ENCODE measurements at regions not wholly inside any gene's neighbourhood (a gene's known extent, or its start where the extent isn't known, plus 50 kb on each side); places are given as distances from the start of the nearest gene placed in this dataset.

DNA sequence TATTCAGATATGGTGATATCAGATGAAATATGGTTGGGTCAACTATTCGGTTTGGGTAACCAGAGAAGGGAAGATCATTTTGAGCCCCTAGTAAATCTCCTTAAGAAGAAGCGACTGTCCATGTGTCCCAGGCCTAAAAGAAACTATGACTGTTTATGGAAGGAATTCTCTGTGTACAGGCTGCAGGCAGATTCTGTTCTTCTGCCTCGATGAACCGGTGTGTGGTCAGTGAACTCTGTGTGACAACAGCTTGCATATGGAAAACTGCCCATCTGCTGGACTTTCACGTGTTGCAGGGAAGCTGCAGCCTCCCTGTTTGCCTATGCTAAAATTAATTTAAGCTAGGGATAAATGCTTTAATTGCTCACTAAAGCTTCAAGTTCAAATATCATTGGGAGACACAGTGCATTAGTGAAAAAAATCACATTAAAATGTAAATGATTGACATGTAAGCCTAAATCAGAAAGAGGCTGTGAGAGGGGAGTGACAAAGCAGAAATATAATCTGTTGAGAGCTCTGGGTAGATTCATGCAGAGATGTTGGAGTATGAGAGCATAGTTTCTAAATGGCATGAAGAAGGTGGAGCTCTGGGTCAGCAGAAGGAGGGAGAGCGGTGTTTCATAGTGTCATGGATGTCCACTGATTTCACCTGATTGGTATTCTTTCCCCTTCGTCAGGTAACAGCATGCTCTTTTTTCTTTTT is 65.4 kb upstream of the PFN2 start:
- Histone ChIP-seq H2AFZ (ENCODE audit: low read length) (no peak overlapping the region), H3K36me3 (ENCODE audit: low read depth, low read length) (no peaks in the 10 kb centered on the region), H3K27ac (ENCODE audit: low read length) (no peak overlapping the region), H3F3A (ENCODE audit: low read length, unreplicated experiment) (no peaks in the 10 kb centered on the region), H3K4me1 (ENCODE audit: insufficient read depth, low read length) (no peaks in the 10 kb centered on the region), H3K79me2 (ENCODE audit: low read length) (no peaks in the 10 kb centered on the region), H3K9ac (ENCODE audit: low read length) (no peak overlapping the region), H3K9me3 (ENCODE audit: low read length) (no peaks in the 10 kb centered on the region), H3K27me3 (ENCODE audit: low read length) (no peaks in the 10 kb centered on the region), H3K4me3 (ENCODE audit: low read length) (no peak overlapping the region), H3K9me2 (replicated peaks; ENCODE audit: low read length) (no peaks in the 10 kb centered on the region), H3K4me2 (ENCODE audit: low read length) (no peak overlapping the region), H4K20me1 (ENCODE audit: low read length) (no peaks in the 10 kb centered on the region)
- intact Hi-C loops (cut with micrococcal nuclease): no loop called here
- CTCF ChIA-PET: no interaction called here
- ATAC-seq (no peak), DNase-seq (no peak)
- POLR2A ChIA-PET (ENCODE audit: unreplicated experiment): no interaction called here
- TF ChIP-seq EZH2 (IDR thresholded peaks at IDR 0.05; ENCODE audit: low read length, unreplicated experiment) (no peak), EZH2phosphoT487 (IDR thresholded peaks at IDR 0.05; ENCODE audit: borderline replicate concordance, low read length) (no peak)
- TF ChIP-seq, protein P1, sequence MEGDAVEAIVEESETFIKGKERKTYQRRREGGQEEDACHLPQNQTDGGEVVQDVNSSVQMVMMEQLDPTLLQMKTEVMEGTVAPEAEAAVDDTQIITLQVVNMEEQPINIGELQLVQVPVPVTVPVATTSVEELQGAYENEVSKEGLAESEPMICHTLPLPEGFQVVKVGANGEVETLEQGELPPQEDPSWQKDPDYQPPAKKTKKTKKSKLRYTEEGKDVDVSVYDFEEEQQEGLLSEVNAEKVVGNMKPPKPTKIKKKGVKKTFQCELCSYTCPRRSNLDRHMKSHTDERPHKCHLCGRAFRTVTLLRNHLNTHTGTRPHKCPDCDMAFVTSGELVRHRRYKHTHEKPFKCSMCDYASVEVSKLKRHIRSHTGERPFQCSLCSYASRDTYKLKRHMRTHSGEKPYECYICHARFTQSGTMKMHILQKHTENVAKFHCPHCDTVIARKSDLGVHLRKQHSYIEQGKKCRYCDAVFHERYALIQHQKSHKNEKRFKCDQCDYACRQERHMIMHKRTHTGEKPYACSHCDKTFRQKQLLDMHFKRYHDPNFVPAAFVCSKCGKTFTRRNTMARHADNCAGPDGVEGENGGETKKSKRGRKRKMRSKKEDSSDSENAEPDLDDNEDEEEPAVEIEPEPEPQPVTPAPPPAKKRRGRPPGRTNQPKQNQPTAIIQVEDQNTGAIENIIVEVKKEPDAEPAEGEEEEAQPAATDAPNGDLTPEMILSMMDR (conservative IDR thresholded peaks at IDR 0.05; ENCODE audit: low read depth, low read length): no peak
- BruUV-seq (replicated peaks): no TSS peak

DNA sequence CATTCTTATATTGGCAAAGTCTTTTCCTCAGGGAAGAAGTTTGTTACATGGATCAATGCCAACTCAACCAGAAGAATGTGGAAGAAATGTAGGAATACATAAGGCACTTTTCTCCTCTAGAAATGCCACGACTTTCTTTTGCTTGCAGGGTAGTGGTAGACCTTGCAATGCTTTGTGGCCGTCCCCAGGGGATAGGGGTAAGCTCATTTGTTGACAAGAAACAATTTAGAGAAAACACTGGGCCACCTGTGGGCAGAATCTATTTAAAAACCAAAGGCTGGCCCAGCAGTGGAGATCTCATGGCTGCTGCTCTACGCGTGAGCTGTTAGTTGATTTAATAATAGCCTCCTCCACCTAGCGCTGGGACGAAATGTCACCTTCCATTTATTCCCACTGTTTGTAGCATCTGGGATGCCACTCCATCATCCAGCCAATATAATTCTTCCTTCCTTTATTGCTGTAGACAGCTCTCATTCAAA is 64.6 kb upstream of the PFN2 start:
- no TSS peak for BruUV-seq (replicated peaks)
- POLR2A ChIA-PET (ENCODE audit: unreplicated experiment): no interaction called here
- TF ChIP-seq EZH2 (IDR thresholded peaks at IDR 0.05; ENCODE audit: low read length, unreplicated experiment): no peak
- no peak for TF ChIP-seq EZH2phosphoT487 (IDR thresholded peaks at IDR 0.05; ENCODE audit: borderline replicate concordance, low read length)
- TF ChIP-seq, protein P1 (conservative IDR thresholded peaks at IDR 0.05; ENCODE audit: low read depth, low read length): no peak

DNA sequence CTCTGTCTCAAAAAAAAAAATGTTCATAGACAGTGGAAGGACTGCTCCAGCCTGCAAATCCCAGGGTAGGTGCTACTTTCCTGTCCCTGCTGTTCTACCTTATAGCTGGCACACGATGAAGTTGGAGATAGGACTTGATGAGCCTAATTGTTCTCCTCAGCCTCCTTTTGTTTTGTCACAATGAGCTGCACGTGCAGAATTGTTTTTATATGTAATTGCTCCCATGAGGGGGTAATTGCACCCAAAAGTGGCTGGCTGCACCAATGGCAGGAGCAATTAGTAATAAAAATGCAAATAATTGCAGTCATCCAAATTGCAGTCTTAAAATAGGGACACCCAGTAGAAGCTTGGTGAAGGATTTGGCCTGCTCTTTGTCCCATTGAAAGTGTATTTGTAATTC is 63.0 kb upstream of the PFN2 start:
- Histone ChIP-seq H3K9me3 (ENCODE audit: low read length) (no peaks in the 10 kb centered on the region), H3K27me3 (ENCODE audit: low read length) (no peaks in the 10 kb centered on the region), H3K36me3 (ENCODE audit: low read depth, low read length) (no peaks in the 10 kb centered on the region), H3K4me3 (ENCODE audit: low read length) (no peak overlapping the region), H3K4me1 (ENCODE audit: insufficient read depth, low read length) (no peaks in the 10 kb centered on the region), H3K27ac (ENCODE audit: low read length) (no peak overlapping the region), H2AFZ (ENCODE audit: low read length) (no peak overlapping the region), H3K79me2 (ENCODE audit: low read length) (no peaks in the 10 kb centered on the region), H3K4me2 (ENCODE audit: low read length) (no peak overlapping the region), H4K20me1 (ENCODE audit: low read length) (no peaks in the 10 kb centered on the region), H3F3A (ENCODE audit: low read length, unreplicated experiment) (no peaks in the 10 kb centered on the region), H3K9ac (ENCODE audit: low read length) (no peak overlapping the region), H3K9me2 (replicated peaks; ENCODE audit: low read length) (no peaks in the 10 kb centered on the region)
- intact Hi-C loops (cut with micrococcal nuclease): loop anchor here (5.0 kb wide), 1 partner anchor 149 kb away; no protein-coding TSS in a partner anchor
- ChIA-PET CTCF (no interaction called here), POLR2A (ENCODE audit: unreplicated experiment) (interaction anchor here (0.6 kb wide), 1 partner anchor 602 kb away, joined by 3 read pairs; no protein-coding TSS in a partner anchor)
- ATAC-seq (no peak), DNase-seq (no peak)
- BruUV-seq (replicated peaks): no TSS peak
- TF ChIP-seq EZH2phosphoT487 (IDR thresholded peaks at IDR 0.05; ENCODE audit: borderline replicate concordance, low read length) (no peak), EZH2 (IDR thresholded peaks at IDR 0.05; ENCODE audit: low read length, unreplicated experiment) (no peak)
- TF ChIP-seq, protein P1 (conservative IDR thresholded peaks at IDR 0.05; ENCODE audit: low read depth, low read length): no peak

More for the DNA sequence above, 64.6 kb upstream of the PFN2 start:
- DNase-seq (no peak), ATAC-seq (no peak)
- no peak overlapping the region for H3K4me3 ChIP-seq (ENCODE audit: low read length)
- no peak overlapping the region for H3K4me2 ChIP-seq (ENCODE audit: low read length)
- no peaks in the 10 kb centered on the region for H3K79me2 ChIP-seq (ENCODE audit: low read length)
- no peaks in the 10 kb centered on the region for H4K20me1 ChIP-seq (ENCODE audit: low read length)
- H3K9me3 ChIP-seq (ENCODE audit: low read length): no peaks in the 10 kb centered on the region
- no peak overlapping the region for H3K9ac ChIP-seq (ENCODE audit: low read length)
- H2AFZ ChIP-seq (ENCODE audit: low read length): no peak overlapping the region
- H3K27ac ChIP-seq (ENCODE audit: low read length): no peak overlapping the region
- H3K9me2 ChIP-seq (replicated peaks; ENCODE audit: low read length): no peaks in the 10 kb centered on the region
- no peaks in the 10 kb centered on the region for H3F3A ChIP-seq (ENCODE audit: low read length, unreplicated experiment)
- H3K36me3 ChIP-seq (ENCODE audit: low read depth, low read length): no peaks in the 10 kb centered on the region
- no peaks in the 10 kb centered on the region for H3K4me1 ChIP-seq (ENCODE audit: insufficient read depth, low read length)
- intact Hi-C loops (cut with micrococcal nuclease): no loop called here
- CTCF ChIA-PET: no interaction called here
- H3K27me3 ChIP-seq (ENCODE audit: low read length): no peaks in the 10 kb centered on the region
